Mesenchymal stem cell (in vitro differentiated cells and primary cell): ENCODE measurements at regions not wholly inside any gene's neighbourhood (a gene's known extent, or its start where the extent isn't known, plus 50 kb on each side); places are given as distances from the start of the nearest gene placed in this dataset.

Experiments
- DNase-seq: peaks from one replicate; pipeline ENCODE4 v3.0.0-alpha.2; 2013
- H2AFZ ChIP-seq: one replicate; pipeline ENCODE4 v1.6.1; 2013; ENCODE audit warnings: low read depth, mild to moderate bottlenecking, control low read depth, inconsistent platforms, low read length, moderate library complexity
- H2AK5ac ChIP-seq: 2 replicates; pipeline ENCODE4 v1.6.1; 2013; ENCODE audit warnings: low read length, moderate library complexity, mild to moderate bottlenecking, inconsistent platforms; ENCODE audit not compliant: severe bottlenecking
- H2BK120ac ChIP-seq: one replicate; pipeline ENCODE4 v1.6.1; 2013; ENCODE audit warnings: low read depth, mild to moderate bottlenecking, inconsistent platforms, low read length, moderate library complexity
- H2BK12ac ChIP-seq, 2 experiments: one replicate each; pipeline ENCODE4 v1.6.1; 2013; ENCODE audit warnings: inconsistent platforms in 2 of 2, low read length in 2 of 2, mild to moderate bottlenecking in 2 of 2, moderate library complexity in 2 of 2, control low read depth in 1 of 2
- H2BK15ac ChIP-seq: one replicate; pipeline ENCODE4 v1.6.1; 2013; ENCODE audit warnings: mild to moderate bottlenecking, low read depth, inconsistent platforms; ENCODE audit not compliant: poor library complexity, severe bottlenecking
- H2BK5ac ChIP-seq: 2 replicates; pipeline ENCODE4 v1.6.1; 2013; ENCODE audit warnings: low read depth, mild to moderate bottlenecking, low read length, control low read depth, inconsistent platforms; ENCODE audit not compliant: poor library complexity, severe bottlenecking
- H3K14ac ChIP-seq, 2 experiments: one replicate each; pipeline ENCODE4 v1.6.1; 2013; ENCODE audit warnings: inconsistent platforms in 2 of 2, low read length in 2 of 2, control low read depth in 1 of 2, mild to moderate bottlenecking in 1 of 2, moderate library complexity in 1 of 2
- H3K18ac ChIP-seq, 2 experiments: one replicate each; pipeline ENCODE4 v1.6.1; 2013; ENCODE audit warnings: inconsistent platforms in 2 of 2, low read length in 2 of 2, control low read depth in 1 of 2, low read depth in 1 of 2, mild to moderate bottlenecking in 1 of 2
- H3K23ac ChIP-seq, 2 experiments: one replicate each; pipeline ENCODE4 v1.6.1; 2013; ENCODE audit warnings: inconsistent platforms in 2 of 2, low read length in 2 of 2, mild to moderate bottlenecking in 2 of 2, moderate library complexity in 2 of 2, control low read depth in 1 of 2
- H3K27ac ChIP-seq: 2 replicates; pipeline ENCODE4 v1.5.1; 2013; ENCODE audit warnings: mild to moderate bottlenecking, moderate library complexity, low read length, control low read depth, inconsistent platforms; ENCODE audit not compliant: poor library complexity, severe bottlenecking
- H3K27me3 ChIP-seq, 2 experiments: 2 replicates each; pipeline versions ENCODE4 v1.6.1 to v1.7.0; 2013; ENCODE audit warnings: low read length in 2 of 2, mild to moderate bottlenecking in 2 of 2, moderate library complexity in 2 of 2, control low read depth in 1 of 2, inconsistent platforms in 1 of 2; ENCODE audit not compliant: control insufficient read depth in 1 of 2, insufficient read depth in 1 of 2
- H3K36me3 ChIP-seq, 2 experiments: 2 replicates each; pipeline versions ENCODE4 v1.6.1 to v1.7.0; 2013; ENCODE audit warnings: low read length in 2 of 2, control low read depth in 1 of 2, inconsistent platforms in 1 of 2, low read depth in 1 of 2, mild to moderate bottlenecking in 1 of 2; ENCODE audit not compliant: insufficient read depth in 2 of 2, control insufficient read depth in 1 of 2
- H3K4ac ChIP-seq, 2 experiments: one replicate each; pipeline ENCODE4 v1.6.1; 2013; ENCODE audit warnings: inconsistent platforms in 2 of 2, low read length in 2 of 2, mild to moderate bottlenecking in 2 of 2, moderate library complexity in 2 of 2, control low read depth in 1 of 2, low read depth in 1 of 2
- H3K4me1 ChIP-seq: 2 replicates; pipeline ENCODE4 v1.6.1; 2013; ENCODE audit warnings: low read depth, low read length, control low read depth; ENCODE audit not compliant: control insufficient read depth, insufficient read depth
- H3K4me2 ChIP-seq: 2 replicates; pipeline ENCODE4 v1.6.1; 2013; ENCODE audit warnings: low read length, mild to moderate bottlenecking, inconsistent platforms; ENCODE audit not compliant: poor library complexity, severe bottlenecking
- H3K4me3 ChIP-seq, 2 experiments: 2 replicates each; pipeline versions ENCODE4 v1.5.1 to v1.7.0; 2013; ENCODE audit warnings: low read length in 2 of 2, mild to moderate bottlenecking in 2 of 2, control low read depth in 1 of 2, low read depth in 1 of 2; ENCODE audit not compliant: insufficient read depth in 1 of 2
- H3K79me1 ChIP-seq: replicated peaks from 2 replicates; pipeline ENCODE4 v1.6.1; 2013; ENCODE audit warnings: mild to moderate bottlenecking, control low read depth, low read length, inconsistent platforms; ENCODE audit not compliant: poor library complexity, severe bottlenecking
- H3K9ac ChIP-seq: 2 replicates; pipeline ENCODE4 v1.7.0; 2013; ENCODE audit warnings: mild to moderate bottlenecking, low read length, moderate library complexity
- H3K9me3 ChIP-seq: 2 replicates; pipeline ENCODE4 v1.7.0; 2013; ENCODE audit warnings: mild to moderate bottlenecking, low read length; ENCODE audit not compliant: control insufficient read depth
- H4K8ac ChIP-seq: one replicate; pipeline ENCODE4 v1.6.1; 2013; ENCODE audit warnings: inconsistent platforms, mild to moderate bottlenecking, low read length, moderate library complexity
- H4K91ac ChIP-seq: one replicate; pipeline ENCODE4 v1.6.1; 2013; ENCODE audit warnings: mild to moderate bottlenecking, low read length, inconsistent platforms
- WGBS: methylation state at CpG from one replicate; pipeline ENCODE4 v1.1.7; 2013; ENCODE audit warnings: mixed read lengths; 5-methylcytosine and 5-hydroxymethylcytosine counted together

- Histone ChIP-seq H3K4me3 (peak overlapping the region in 1 of 2 experiments; percentile 29), H3K14ac (no peak overlapping the region), H4K8ac (no peak overlapping the region), H3K18ac (no peak overlapping the region), H2BK5ac (no peak overlapping the region), H2BK15ac (no peak overlapping the region), H2BK12ac (no peak overlapping the region), H3K23ac (no peak overlapping the region), H2AFZ (no peak overlapping the region), H3K27ac (no peak overlapping the region), H2BK120ac (no peak overlapping the region), H3K4ac (no peak overlapping the region), H3K4me1 (no peaks in the 10 kb centered on the region), H3K9me3 (peaks cover 43% of the 10 kb centered on the region), H3K9ac (no peak overlapping the region), H4K91ac (no peak overlapping the region), H3K36me3 (no peaks in the 10 kb centered on the region), H2AK5ac (no peak overlapping the region), H3K4me2 (no peak overlapping the region), H3K79me1 (no peaks in the 10 kb centered on the region), H3K27me3 (no peaks in the 10 kb centered on the region)
- peak; percentile 1 for DNase-seq
Observed at GRCh38 chr9:93875330-93875729, 79.8 kb downstream of the BARX1 start.

GRCh38 chr9:93874242-93874641 is 80.9 kb downstream of the BARX1 start:
- H4K8ac ChIP-seq, result no peak overlapping the region
- no peak overlapping the region for H3K4me3 ChIP-seq
- no peaks in the 10 kb centered on the region for H3K27me3 ChIP-seq
- H2AK5ac ChIP-seq, result no peak overlapping the region
- H2BK15ac ChIP-seq, result no peak overlapping the region
- no peak overlapping the region for H4K91ac ChIP-seq
- no peak overlapping the region for H2BK12ac ChIP-seq
- no peak overlapping the region for H3K23ac ChIP-seq
- peaks cover 43% of the 10 kb centered on the region for H3K9me3 ChIP-seq
- H3K9ac ChIP-seq, result no peak overlapping the region
- H3K27ac ChIP-seq, result no peak overlapping the region
- H3K18ac ChIP-seq, result no peak overlapping the region
- H2BK5ac ChIP-seq, result no peak overlapping the region
- H3K36me3 ChIP-seq, result no peaks in the 10 kb centered on the region
- H3K4me1 ChIP-seq, result no peaks in the 10 kb centered on the region
- no peak overlapping the region for H3K4ac ChIP-seq
- no peak overlapping the region for H3K4me2 ChIP-seq
- no peak for DNase-seq
- no peak overlapping the region for H2BK120ac ChIP-seq
- H2AFZ ChIP-seq, result no peak overlapping the region
- no peak overlapping the region for H3K14ac ChIP-seq
- no peaks in the 10 kb centered on the region for H3K79me1 ChIP-seq

- H3K4me2 ChIP-seq, result no peak overlapping the region
- H2BK5ac ChIP-seq, result no peak overlapping the region
- H2BK120ac ChIP-seq, result no peak overlapping the region
- no peaks in the 10 kb centered on the region for H3K27me3 ChIP-seq
- no peak overlapping the region for H4K91ac ChIP-seq
- H3K4me3 ChIP-seq, result no peak overlapping the region
- no peak overlapping the region for H3K14ac ChIP-seq
- no peak overlapping the region for H2AK5ac ChIP-seq
- H3K27ac ChIP-seq, result no peak overlapping the region
- no peak for DNase-seq
- 71% methylated on average over 4 of the region's 4 CpGs for WGBS
- no peak overlapping the region for H4K8ac ChIP-seq
- peaks cover 28% of the 10 kb centered on the region for H3K9me3 ChIP-seq
- no peaks in the 10 kb centered on the region for H3K4me1 ChIP-seq
- no peak overlapping the region for H3K4ac ChIP-seq
- H3K36me3 ChIP-seq, result no peaks in the 10 kb centered on the region
- no peak overlapping the region for H2AFZ ChIP-seq
- no peak overlapping the region for H2BK12ac ChIP-seq
- H3K79me1 ChIP-seq, result no peaks in the 10 kb centered on the region
- no peak overlapping the region for H3K18ac ChIP-seq
- no peak overlapping the region for H2BK15ac ChIP-seq
- H3K9ac ChIP-seq, result no peak overlapping the region
- no peak overlapping the region for H3K23ac ChIP-seq
Observed at GRCh38 chr9:93871286-93871685, 83.9 kb downstream of the BARX1 start.

GRCh38 chr9:93869863-93870262 is 85.3 kb downstream of the BARX1 start:
- no peaks in the 10 kb centered on the region for H3K36me3 ChIP-seq
- no peak overlapping the region for H3K4me3 ChIP-seq
- no peak overlapping the region for H2AFZ ChIP-seq
- no peaks in the 10 kb centered on the region for H3K27me3 ChIP-seq
- H3K4me2 ChIP-seq, result no peak overlapping the region
- no peak overlapping the region for H2BK15ac ChIP-seq
- H3K4ac ChIP-seq, result no peak overlapping the region
- H2AK5ac ChIP-seq, result no peak overlapping the region
- H2BK120ac ChIP-seq, result no peak overlapping the region
- DNase-seq, result no peak
- no peak overlapping the region for H3K14ac ChIP-seq
- H3K18ac ChIP-seq, result no peak overlapping the region
- H3K4me1 ChIP-seq, result no peaks in the 10 kb centered on the region
- H3K9me3 ChIP-seq, result peaks cover 16% of the 10 kb centered on the region
- no peak overlapping the region for H3K27ac ChIP-seq
- H2BK5ac ChIP-seq, result no peak overlapping the region
- H3K23ac ChIP-seq, result no peak overlapping the region
- H4K91ac ChIP-seq, result no peak overlapping the region
- H4K8ac ChIP-seq, result no peak overlapping the region
- 87% methylated on average over 4 of the region's 8 CpGs for WGBS
- H2BK12ac ChIP-seq, result no peak overlapping the region
- no peak overlapping the region for H3K9ac ChIP-seq
- no peaks in the 10 kb centered on the region for H3K79me1 ChIP-seq
